SK-N-MC (cell line): ENCODE measurements at regions not wholly inside any gene's neighbourhood (a gene's known extent, or its start where the extent isn't known, plus 50 kb on each side); places are given as distances from the start of the nearest gene placed in this dataset.
A peak's percentile ranks its signal among the peaks of the same experiment; 100 is the strongest.

Experiments used
- DNase-seq: peaks from one replicate; pipeline ENCODE4 v3.0.0-alpha.2; 2011; ENCODE audit warnings: low read depth, low spot score
- H3K27ac ChIP-seq: fragments of 200-600 bp; sonication (generic); 2 replicates; pipeline ENCODE4 v1.5.1; 2016; ENCODE audit warnings: mixed run types
- H3K36me3 ChIP-seq: fragments of 200-600 bp; sonication (generic); 2 replicates; pipeline ENCODE4 v1.6.1; 2017; ENCODE audit warnings: antibody characterized with exemption, low read length, mixed read lengths; ENCODE audit not compliant: insufficient read depth
- H3K4me3 ChIP-seq: fragments of 200-600 bp; sonication (generic); 2 replicates; pipeline ENCODE4 v1.5.1; 2016
- H3K9ac ChIP-seq: fragments of 200-600 bp; sonication (generic); 2 replicates; pipeline ENCODE4 v1.8.0; 2017; ENCODE audit warnings: mixed run types, mixed read lengths; ENCODE audit not compliant: insufficient read length
- H3K9me3 ChIP-seq: fragments of 200-600 bp; sonication (generic); 2 replicates; pipeline ENCODE4 v1.6.1; 2017; ENCODE audit warnings: low read depth, mild to moderate bottlenecking, antibody characterized with exemption, low read length, moderate library complexity, mixed read lengths
- EZH2 ChIP-seq: fragments of 200-600 bp; sonication (generic); IDR thresholded peaks from one replicate; pipeline ENCODE4 v1.6.1; 2017; ENCODE audit warnings: antibody characterized with exemption
- FOXP2 ChIP-seq: optimal IDR thresholded peaks from 2 replicates; pipeline ENCODE3; 2011; ENCODE audit warnings: mild to moderate bottlenecking, moderate library complexity; ENCODE audit not compliant: insufficient read depth; ENCODE audit errors: extremely low read length, control extremely low read depth
- POLR2AphosphoS5 ChIP-seq: IDR thresholded peaks from 2 replicates; pipeline ENCODE4 v1.6.1; 2012; ENCODE audit warnings: mild to moderate bottlenecking, low read depth, low read length, borderline replicate concordance

DNA sequence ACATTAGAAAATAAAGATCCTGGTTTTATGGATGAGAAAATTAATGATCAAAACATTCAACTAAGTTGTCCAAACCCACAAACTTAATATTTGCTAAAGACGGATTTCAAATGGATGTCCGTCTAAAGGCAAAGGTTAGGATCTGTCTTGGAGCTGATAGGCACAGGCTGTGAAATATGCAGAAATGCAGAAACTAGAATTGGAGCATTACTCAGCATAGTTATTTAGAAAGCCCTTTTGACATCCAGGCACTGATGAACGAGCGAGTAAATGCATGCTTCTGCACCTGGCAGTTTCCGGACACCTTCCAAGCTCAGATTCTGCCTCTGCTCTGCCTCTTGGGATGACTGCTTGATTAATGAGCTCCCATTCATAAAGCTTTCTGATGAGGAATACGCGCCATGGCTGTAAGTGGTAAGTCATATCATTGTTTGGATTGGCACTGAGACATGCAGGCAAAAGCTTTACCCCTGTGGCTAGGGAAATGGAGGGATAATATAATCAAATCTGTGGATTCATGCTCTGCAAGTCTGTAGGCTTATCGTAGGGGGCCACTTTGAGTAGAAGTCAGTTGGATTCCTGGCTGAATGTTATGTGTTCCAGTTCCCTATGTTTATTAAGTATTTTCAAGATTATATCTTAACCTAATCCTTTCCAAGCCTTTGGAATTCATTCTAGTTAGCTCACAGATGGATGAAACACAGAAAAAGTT lies 2176.3 kb upstream of the CELF4 start:
- Histone ChIP-seq H3K4me3 (no peak overlapping the region), H3K9me3 (no peaks in the 10 kb centered on the region), H3K27ac (0 out of 2 replicates have a peak overlapping the region, but pooled peaks have one; percentile 3), H3K36me3 (no peaks in the 10 kb centered on the region), H3K9ac (no peak overlapping the region)
- no peak for TF ChIP-seq FOXP2
- TF ChIP-seq EZH2: no peak
- TF ChIP-seq POLR2AphosphoS5: no peak
- no peak for DNase-seq

DNA sequence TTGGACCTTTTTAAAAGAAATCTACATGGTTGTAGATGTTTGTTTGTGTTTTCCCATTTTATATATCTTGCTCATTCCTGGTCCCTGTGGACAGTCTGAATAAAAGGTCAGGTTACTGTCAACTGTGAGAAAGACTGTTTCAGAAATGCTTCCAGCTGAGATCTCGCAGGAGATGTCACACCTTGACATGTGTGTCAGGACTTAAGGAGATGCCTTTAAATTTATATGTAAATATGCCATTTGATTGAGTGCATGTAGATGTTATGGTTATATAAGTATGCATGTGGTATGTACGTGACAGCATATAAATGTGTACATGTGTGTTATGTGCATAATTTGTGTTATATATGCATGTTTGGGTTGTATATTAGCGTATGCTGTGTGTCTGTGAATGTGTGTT lies 2172.3 kb upstream of the CELF4 start:
- TF ChIP-seq FOXP2: no peak
- TF ChIP-seq EZH2: no peak
- no peak for TF ChIP-seq POLR2AphosphoS5
- no peak overlapping the region for H3K4me3 ChIP-seq
- H3K27ac ChIP-seq: no peak overlapping the region
- DNase-seq: no peak
- H3K9ac ChIP-seq: no peak overlapping the region
- H3K36me3 ChIP-seq: no peaks in the 10 kb centered on the region
- H3K9me3 ChIP-seq: no peaks in the 10 kb centered on the region

DNA sequence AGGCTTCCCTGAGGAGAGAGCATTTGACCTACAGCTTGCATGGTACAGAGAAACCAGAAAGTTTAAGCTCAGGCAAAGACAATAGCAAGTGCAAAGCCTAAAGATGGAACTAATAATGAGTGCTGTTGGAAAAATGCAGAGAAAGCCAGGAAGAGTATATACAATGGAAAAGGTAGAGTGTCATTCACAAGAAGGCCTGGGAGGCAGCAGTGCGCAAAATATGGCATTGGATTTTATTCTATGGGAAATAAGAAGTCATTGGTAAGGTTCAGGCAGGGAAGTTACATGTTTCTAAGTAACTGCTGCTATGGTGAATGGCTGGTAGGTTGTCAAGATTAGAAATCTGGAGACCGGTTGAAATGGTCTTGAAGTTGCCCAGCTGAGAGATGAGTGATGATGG lies 2167.3 kb upstream of the CELF4 start:
- Histone ChIP-seq H3K27ac (no peak overlapping the region), H3K9ac (no peak overlapping the region), H3K36me3 (no peaks in the 10 kb centered on the region), H3K9me3 (no peaks in the 10 kb centered on the region), H3K4me3 (no peak overlapping the region)
- DNase-seq: no peak
- no peak for TF ChIP-seq EZH2
- TF ChIP-seq FOXP2: no peak
- TF ChIP-seq POLR2AphosphoS5: no peak

DNA sequence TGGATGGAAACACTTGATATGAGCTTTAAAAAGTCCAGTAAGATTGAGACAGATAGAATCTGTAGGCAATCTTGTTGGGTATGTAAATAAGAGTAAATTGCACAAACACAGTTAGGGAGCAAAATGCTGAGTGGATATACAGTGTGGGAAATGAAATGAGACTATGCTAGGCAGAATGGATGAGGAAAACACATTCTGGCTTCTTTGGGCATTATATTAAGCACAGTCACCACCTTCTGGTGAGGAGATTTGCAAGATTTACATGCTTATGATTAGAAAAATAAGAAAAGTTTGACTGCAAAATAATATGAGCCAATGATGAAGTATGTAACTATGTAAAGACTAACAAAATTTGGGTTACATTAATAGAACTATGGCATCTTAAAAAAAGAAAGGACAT lies 2165.0 kb upstream of the CELF4 start:
- TF ChIP-seq POLR2AphosphoS5 (no peak), FOXP2 (no peak), EZH2 (no peak)
- Histone ChIP-seq H3K9me3 (no peaks in the 10 kb centered on the region), H3K36me3 (no peaks in the 10 kb centered on the region), H3K4me3 (no peak overlapping the region), H3K9ac (no peak overlapping the region), H3K27ac (no peak overlapping the region)
- DNase-seq: no peak

DNA sequence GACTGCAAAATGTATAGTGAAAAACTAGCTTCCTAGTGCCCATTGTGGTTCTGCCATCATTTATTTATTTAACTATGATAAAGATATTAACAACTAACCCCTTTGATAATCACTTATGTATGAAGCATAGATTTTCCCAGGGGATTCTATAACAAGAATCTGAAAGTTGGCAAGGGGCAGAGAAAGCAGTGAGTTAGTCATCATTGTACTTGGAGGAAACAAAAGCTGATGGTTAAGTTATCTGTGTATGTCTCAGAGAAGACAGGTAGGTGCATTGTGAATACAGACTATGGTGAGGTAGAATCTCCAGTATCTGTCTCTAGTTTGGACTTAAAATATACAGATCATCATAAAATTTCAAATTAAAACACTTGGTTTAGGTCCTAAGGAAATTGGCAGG lies 2159.1 kb upstream of the CELF4 start:
- Histone ChIP-seq H3K36me3 (no peaks in the 10 kb centered on the region), H3K4me3 (no peak overlapping the region), H3K9me3 (no peaks in the 10 kb centered on the region), H3K9ac (no peak overlapping the region), H3K27ac (no peak overlapping the region)
- no peak for DNase-seq
- no peak for TF ChIP-seq EZH2
- no peak for TF ChIP-seq FOXP2
- no peak for TF ChIP-seq POLR2AphosphoS5

DNA sequence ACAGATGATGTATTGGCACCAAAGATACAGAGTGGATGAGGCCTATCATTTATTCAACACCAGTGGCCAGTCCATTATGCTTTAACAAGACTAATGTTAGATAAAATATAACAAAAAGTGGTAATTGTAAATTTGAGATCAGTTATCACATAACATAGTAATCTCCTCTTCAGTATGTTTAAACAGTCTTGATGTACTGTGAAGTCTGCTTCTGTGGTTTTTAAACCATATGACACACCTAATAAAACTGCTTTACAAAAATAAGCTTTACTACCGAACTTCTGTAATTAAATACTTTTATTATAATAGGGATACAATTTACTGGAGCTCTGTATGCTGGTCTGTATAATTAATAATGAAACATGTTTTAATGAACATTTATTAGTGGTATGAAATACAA lies 2156.1 kb upstream of the CELF4 start:
- TF ChIP-seq EZH2 (no peak), POLR2AphosphoS5 (no peak), FOXP2 (no peak)
- no peaks in the 10 kb centered on the region for H3K36me3 ChIP-seq
- H3K9me3 ChIP-seq: no peaks in the 10 kb centered on the region
- no peak overlapping the region for H3K4me3 ChIP-seq
- DNase-seq: no peak
- no peak overlapping the region for H3K9ac ChIP-seq
- H3K27ac ChIP-seq: no peak overlapping the region

DNA sequence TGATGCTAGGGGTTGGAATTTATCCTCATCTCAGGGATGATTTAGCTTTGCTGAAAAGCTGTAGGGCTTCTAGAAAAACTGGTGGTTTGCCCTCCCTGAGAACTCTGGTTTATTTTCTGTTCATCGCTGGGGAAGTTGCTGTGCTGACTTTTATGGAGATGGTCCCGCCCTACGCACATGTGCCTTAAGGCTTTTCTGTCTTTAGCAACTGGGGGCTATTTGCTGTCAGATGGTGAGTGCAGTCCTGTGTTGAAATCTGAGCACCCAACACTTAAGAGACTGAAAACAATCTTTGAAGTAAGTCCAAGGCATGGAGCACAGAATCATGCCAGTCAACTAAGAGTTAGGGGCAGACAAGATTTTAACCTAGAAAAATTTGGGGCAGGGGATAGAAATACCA lies 2148.4 kb upstream of the CELF4 start:
- DNase-seq: no peak
- Histone ChIP-seq H3K9me3 (no peaks in the 10 kb centered on the region), H3K4me3 (no peak overlapping the region), H3K27ac (no peak overlapping the region), H3K9ac (no peak overlapping the region), H3K36me3 (no peaks in the 10 kb centered on the region)
- no peak for TF ChIP-seq EZH2
- no peak for TF ChIP-seq FOXP2
- TF ChIP-seq POLR2AphosphoS5: no peak

DNA sequence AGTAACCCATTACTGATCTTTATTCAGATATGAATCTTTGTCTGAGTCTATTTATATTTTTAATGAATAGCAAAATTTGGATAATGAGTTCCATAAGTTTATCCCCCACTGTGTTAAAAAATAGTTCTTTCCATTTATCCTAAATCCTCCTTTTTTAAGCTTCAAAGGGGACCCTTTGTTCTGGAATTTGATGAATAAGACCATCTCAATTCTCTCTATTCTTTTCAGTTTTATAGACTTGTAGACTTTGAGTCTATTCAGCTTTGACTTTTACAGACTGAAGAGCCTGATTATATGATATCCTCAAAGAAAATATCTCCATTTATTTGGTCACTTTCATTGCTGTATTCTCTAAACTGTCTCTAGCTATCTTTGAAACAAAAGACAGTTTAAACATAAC lies 2146.1 kb upstream of the CELF4 start:
- no peak for DNase-seq
- H3K9ac ChIP-seq: no peak overlapping the region
- no peak overlapping the region for H3K4me3 ChIP-seq
- no peaks in the 10 kb centered on the region; the same call in 1 of the 2 replicates for H3K36me3 ChIP-seq
- TF ChIP-seq EZH2: no peak
- TF ChIP-seq FOXP2: no peak
- no peak for TF ChIP-seq POLR2AphosphoS5
- H3K27ac ChIP-seq: no peak overlapping the region
- H3K9me3 ChIP-seq: no peaks in the 10 kb centered on the region

DNA sequence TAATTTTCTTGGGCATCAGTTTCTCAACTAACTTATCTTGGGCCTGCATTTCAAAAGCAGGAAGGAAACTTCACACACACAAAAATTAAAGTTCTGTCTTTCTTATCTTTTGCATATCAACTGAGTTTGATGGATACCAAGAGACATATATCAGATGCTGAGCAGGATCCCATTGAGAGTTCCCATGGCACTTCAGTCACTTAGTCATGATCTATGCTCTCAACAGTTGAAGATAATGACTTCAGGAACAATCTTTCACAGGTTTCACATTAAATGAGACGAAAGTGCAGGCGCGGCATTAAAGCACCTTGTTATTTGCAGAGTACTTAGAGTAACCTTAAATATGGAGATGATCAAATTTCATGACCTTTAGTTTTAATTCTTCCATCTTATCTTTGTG lies 2139.8 kb upstream of the CELF4 start:
- TF ChIP-seq FOXP2 (no peak), POLR2AphosphoS5 (no peak), EZH2 (no peak)
- Histone ChIP-seq H3K36me3 (no peaks in the 10 kb centered on the region; the same call in 1 of the 2 replicates), H3K27ac (no peak overlapping the region), H3K9me3 (no peaks in the 10 kb centered on the region), H3K4me3 (no peak overlapping the region), H3K9ac (no peak overlapping the region)
- DNase-seq: no peak

DNA sequence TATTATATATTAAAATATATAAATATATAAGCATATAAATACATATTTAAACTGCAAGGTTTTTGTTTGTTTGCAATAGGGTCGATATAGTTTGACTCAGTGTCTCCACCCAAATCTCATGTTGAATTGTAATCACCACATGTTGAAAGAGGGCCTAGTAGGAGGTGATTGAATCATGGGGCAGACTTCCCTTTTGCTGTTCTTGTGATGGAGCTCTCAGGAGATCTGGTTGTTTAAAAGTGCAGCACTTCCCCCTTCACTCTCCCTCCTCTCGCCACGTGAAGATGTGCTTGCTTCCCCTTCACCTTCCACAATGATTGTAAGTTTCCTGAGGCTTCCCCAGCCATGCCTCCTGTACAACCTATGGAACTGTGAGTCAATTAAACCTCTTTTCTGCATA lies 2137.3 kb upstream of the CELF4 start:
- H3K9me3 ChIP-seq: no peaks in the 10 kb centered on the region
- no peak overlapping the region for H3K9ac ChIP-seq
- H3K27ac ChIP-seq: no peak overlapping the region
- no peak for TF ChIP-seq EZH2
- no peak for TF ChIP-seq POLR2AphosphoS5
- TF ChIP-seq FOXP2: no peak
- no peaks in the 10 kb centered on the region; the same call in 1 of the 2 replicates for H3K36me3 ChIP-seq
- DNase-seq: no peak
- no peak overlapping the region for H3K4me3 ChIP-seq
